ENCODE measurements at regions not wholly inside any gene's neighbourhood (a gene's known extent, or its start where the extent isn't known, plus 50 kb on each side); places are given as distances from the start of the nearest gene placed in this dataset.

GRCh38 chr4:63325140-63325539 lies 1084.1 kb downstream of the TECRL start:
- TF ChIP-seq CTCF (IDR thresholded peaks at IDR 0.05) (no peak), POLR2A (IDR thresholded peaks at IDR 0.05) (no peak)

All from Peyer's patch (tissue), 4 donors.